Naive thymus-derived CD4-positive, alpha-beta T cell (primary cell): ENCODE measurements at regions not wholly inside any gene's neighbourhood (a gene's known extent, or its start where the extent isn't known, plus 50 kb on each side); places are given as distances from the start of the nearest gene placed in this dataset.
"Not testable (repeated sequence)": the region's sequence is repeated elsewhere in the genome, so short reads cannot be mapped to it uniquely, and the experiment has no call there.

Experiments
- ATAC-seq: fragments of 150-1000 bp; cut with Tn5 transposase; 2 replicates; pipeline ENCODE4 v1.10.0; 2021; ENCODE audit warnings: mild to moderate bottlenecking, moderate library complexity
- CTCF ChIA-PET: fragments of 350-600 bp; sonication (Branson Sonifier 250); formaldehyde crosslinking; loops from one replicate; lab custom pipeline; 2021; ENCODE audit warnings: antibody characterized with exemption; lab: Charles Lee
- POLR2A ChIA-PET: fragments of 350-600 bp; sonication (Branson Sonifier 250); formaldehyde crosslinking; loops from one replicate; lab custom pipeline; 2021; ENCODE audit warnings: antibody characterized with exemption, inconsistent platforms; lab: Charles Lee
- DNase-seq, 9 donors: peaks; one replicate each; pipeline versions ENCODE4 v3.0.0 to v3.0.0-alpha.2; 2020 to 2022; ENCODE audit warnings: mixed read lengths in 1 of 9
- H3K27ac ChIP-seq: one replicate; pipeline ENCODE4 v1.7.0; 2013; ENCODE audit warnings: mild to moderate bottlenecking, low read depth, low read length, moderate library complexity
- H3K27me3 ChIP-seq, 2 donors: one replicate each; pipeline ENCODE4 v1.7.0; 2013; ENCODE audit warnings: low read length in 2 of 2, mild to moderate bottlenecking in 2 of 2, moderate library complexity in 2 of 2; ENCODE audit not compliant: control insufficient read depth in 2 of 2, insufficient read depth in 2 of 2
- H3K36me3 ChIP-seq, 3 experiments: 1 replicate in 2 of 3; 2 replicates in 1 of 3; pipeline ENCODE4 v1.7.0; 2013; ENCODE audit warnings: low read length in 3 of 3, mild to moderate bottlenecking in 3 of 3, moderate library complexity in 1 of 3; ENCODE audit not compliant: insufficient read depth in 3 of 3, control insufficient read depth in 2 of 3
- H3K4me1 ChIP-seq, 2 donors: one replicate each; pipeline ENCODE4 v1.7.0; 2013; ENCODE audit warnings: low read length in 2 of 2, mild to moderate bottlenecking in 2 of 2, moderate library complexity in 1 of 2; ENCODE audit not compliant: control insufficient read depth in 2 of 2, insufficient read depth in 2 of 2
- H3K4me3 ChIP-seq: 2 replicates; pipeline ENCODE4 v1.7.0; 2013; ENCODE audit warnings: mild to moderate bottlenecking, low read length
- H3K9me3 ChIP-seq, 3 experiments: 1 replicate in 2 of 3; 2 replicates in 1 of 3; pipeline ENCODE4 v1.7.0; 2013; ENCODE audit warnings: low read length in 3 of 3; ENCODE audit not compliant: control insufficient read depth in 2 of 3
- H3K27ac Mint-ChIP-seq, 9 donors: one replicate each; pipeline ENCODE4 v1.8.0; 2020 to 2022; ENCODE audit warnings: mixed read lengths in 9 of 9, mild to moderate bottlenecking in 8 of 9, moderate library complexity in 5 of 9, inconsistent platforms in 2 of 9
- H3K27me3 Mint-ChIP-seq, 5 donors: one replicate each; pipeline ENCODE4 v1.8.0; 2021 to 2022; ENCODE audit warnings: mixed read lengths in 5 of 5, mild to moderate bottlenecking in 1 of 5
- H3K36me3 Mint-ChIP-seq, 5 donors: one replicate each; pipeline ENCODE4 v1.8.0; 2020 to 2022; ENCODE audit warnings: mixed read lengths in 5 of 5, mild to moderate bottlenecking in 3 of 5, inconsistent platforms in 1 of 5
- H3K4me1 Mint-ChIP-seq, 7 donors: one replicate each; pipeline ENCODE4 v1.8.0; 2020 to 2022; ENCODE audit warnings: mixed read lengths in 7 of 7, mild to moderate bottlenecking in 3 of 7, inconsistent platforms in 1 of 7
- H3K4me3 Mint-ChIP-seq, 10 donors: one replicate each; pipeline ENCODE4 v1.8.0; 2020 to 2022; ENCODE audit warnings: mild to moderate bottlenecking in 10 of 10, mixed read lengths in 10 of 10, moderate library complexity in 6 of 10, inconsistent platforms in 2 of 10
- H3K9me3 Mint-ChIP-seq, 11 donors: one replicate each; pipeline ENCODE4 v1.8.0; 2020 to 2022; ENCODE audit warnings: mixed read lengths in 11 of 11, mild to moderate bottlenecking in 4 of 11, inconsistent platforms in 1 of 11, moderate library complexity in 1 of 11
- intact Hi-C, 2 donors: fragments of 100-400 bp; cut with micrococcal nuclease; formaldehyde crosslinking; loops; one replicate each; pipeline ENCODE4 v1.15.1; 2023

- H3K4me1 Mint-ChIP-seq, ATAC-seq, H3K9me3 ChIP-seq, H3K27ac ChIP-seq, CTCF ChIA-PET, POLR2A ChIA-PET, H3K36me3 ChIP-seq, H3K36me3 Mint-ChIP-seq, H3K27me3 Mint-ChIP-seq, H3K9me3 Mint-ChIP-seq, H3K4me3 Mint-ChIP-seq, H3K4me3 ChIP-seq, intact Hi-C loops, DNase-seq, H3K4me1 ChIP-seq, H3K27ac Mint-ChIP-seq, H3K27me3 ChIP-seq: not testable (repeated sequence)
These were observed 227.4 kb downstream of the SPATA31A1 start for GRCh38 chr9:39582677-39583412.

- ATAC-seq, H3K27ac ChIP-seq, H3K36me3 Mint-ChIP-seq, H3K4me1 ChIP-seq, DNase-seq, POLR2A ChIA-PET, H3K9me3 ChIP-seq, H3K27me3 Mint-ChIP-seq, intact Hi-C loops, H3K4me3 ChIP-seq, CTCF ChIA-PET, H3K27ac Mint-ChIP-seq, H3K9me3 Mint-ChIP-seq, H3K4me1 Mint-ChIP-seq, H3K27me3 ChIP-seq, H3K4me3 Mint-ChIP-seq, H3K36me3 ChIP-seq: not testable (repeated sequence)
These were observed 227.9 kb downstream of the SPATA31A1 start for GRCh38 chr9:39583413-39583747.

- ATAC-seq, H3K4me1 Mint-ChIP-seq, CTCF ChIA-PET: not testable (repeated sequence)
These were observed 229.8 kb downstream of the SPATA31A1 start for GRCh38 chr9:39585233-39585632.

GRCh38 chr9:39587844-39588499 is 232.5 kb downstream of the SPATA31A1 start:
- intact Hi-C loops = no loop called here
- Mint-ChIP-seq H3K27ac (no peak overlapping the region), H3K4me1 (no peaks in the 10 kb centered on the region), H3K36me3 (no peaks in the 10 kb centered on the region), H3K27me3 (no peaks in the 10 kb centered on the region), H3K4me3 (no peak overlapping the region), H3K9me3 (peaks cover 0 to 4% (median 0%) of the 10 kb centered on the region in 11 donors)
- ATAC-seq (no peak), DNase-seq (no peak)
- ChIA-PET POLR2A (no interaction called here), CTCF (no interaction called here)
- H3K9me3 ChIP-seq = no peaks in the 10 kb centered on the region
- H3K27me3 ChIP-seq = no peaks in the 10 kb centered on the region
- no peak overlapping the region for H3K4me3 ChIP-seq
- no peaks in the 10 kb centered on the region for H3K36me3 ChIP-seq
- H3K27ac ChIP-seq = no peak overlapping the region
- H3K4me1 ChIP-seq = no peaks in the 10 kb centered on the region

More at GRCh38 chr9:39585233-39585632, 229.8 kb downstream of the SPATA31A1 start:
- POLR2A ChIA-PET, H3K4me3 Mint-ChIP-seq, H3K27ac ChIP-seq, H3K9me3 Mint-ChIP-seq, H3K4me3 ChIP-seq, H3K27me3 ChIP-seq, H3K9me3 ChIP-seq, H3K27me3 Mint-ChIP-seq, H3K36me3 ChIP-seq, H3K36me3 Mint-ChIP-seq, intact Hi-C loops, H3K4me1 ChIP-seq, DNase-seq, H3K27ac Mint-ChIP-seq: not testable (repeated sequence)

- H3K4me3 Mint-ChIP-seq = no peak overlapping the region
These were observed 233.2 kb downstream of the SPATA31A1 start for GRCh38 chr9:39588500-39589137.

GRCh38 chr9:39604089-39604488 is 248.6 kb downstream of the SPATA31A1 start:
- H3K27me3 Mint-ChIP-seq, H3K4me3 ChIP-seq, H3K4me1 ChIP-seq, CTCF ChIA-PET, H3K27ac Mint-ChIP-seq, ATAC-seq, H3K4me1 Mint-ChIP-seq, H3K9me3 Mint-ChIP-seq, POLR2A ChIA-PET, DNase-seq, H3K36me3 Mint-ChIP-seq, intact Hi-C loops, H3K9me3 ChIP-seq, H3K4me3 Mint-ChIP-seq, H3K36me3 ChIP-seq, H3K27me3 ChIP-seq, H3K27ac ChIP-seq: not testable (repeated sequence)

More at GRCh38 chr9:39588500-39589137, 233.2 kb downstream of the SPATA31A1 start:
- no peaks in the 10 kb centered on the region for H3K9me3 ChIP-seq
- ChIA-PET POLR2A (no interaction called here), CTCF (no interaction called here)
- no peaks in the 10 kb centered on the region for H3K36me3 ChIP-seq
- Mint-ChIP-seq H3K27me3 (no peaks in the 10 kb centered on the region), H3K9me3 (peaks cover 0 to 4% (median 0%) of the 10 kb centered on the region in 11 donors), H3K4me1 (no peaks in the 10 kb centered on the region), H3K27ac (no peak overlapping the region), H3K36me3 (no peaks in the 10 kb centered on the region)
- H3K27ac ChIP-seq = no peak overlapping the region
- no peaks in the 10 kb centered on the region for H3K4me1 ChIP-seq
- no peaks in the 10 kb centered on the region for H3K27me3 ChIP-seq
- ATAC-seq (no peak), DNase-seq (no peak)
- intact Hi-C loops = no loop called here
- H3K4me3 ChIP-seq = no peak overlapping the region
